ENCODE measurements at regions not wholly inside any gene's neighbourhood (a gene's known extent, or its start where the extent isn't known, plus 50 kb on each side); places are given as distances from the start of the nearest gene placed in this dataset.

GRCh38 chr10:81439445-81439844, 435.5 kb upstream of the NRG3 start:
- TF ChIP-seq CTCF (IDR thresholded peaks at IDR 0.05; ENCODE audit: low read depth, low read length, poor library complexity, severe bottlenecking) (no peak), EZH2phosphoT487 (IDR thresholded peaks at IDR 0.05; ENCODE audit: borderline replicate concordance, low read length) (no peak)

Measured in DOHH2 (cell line).